CD4-positive, alpha-beta T cell (primary cell): ENCODE measurements at regions not wholly inside any gene's neighbourhood (a gene's known extent, or its start where the extent isn't known, plus 50 kb on each side); places are given as distances from the start of the nearest gene placed in this dataset.

ENCODE experiments used
- ATAC-seq: fragments of 200-7000 bp; cut with Tn5 transposase; one replicate; pipeline ENCODE4 v1.10.0; 2022; ENCODE audit warnings: mild to moderate bottlenecking; ENCODE audit not compliant: poor library complexity
- CTCF ChIA-PET: fragments of 350-600 bp; sonication (Branson Sonifier 250); formaldehyde crosslinking; loops from one replicate; lab custom pipeline; 2021; ENCODE audit warnings: antibody characterized with exemption, inconsistent platforms; lab: Charles Lee
- POLR2A ChIA-PET: fragments of 350-600 bp; sonication (Branson Sonifier 250); formaldehyde crosslinking; loops from one replicate; lab custom pipeline; 2021; ENCODE audit warnings: antibody characterized with exemption, inconsistent platforms; lab: Charles Lee
- DNase-seq, 14 experiments: peaks; one replicate each; pipeline ENCODE4 v3.0.0-alpha.2; 2013 to 2020; ENCODE audit warnings: mixed read lengths in 2 of 14
- H3K27ac ChIP-seq, 2 donors: one replicate each; pipeline versions ENCODE4 v1.5.1 to v1.7.0; 2013; ENCODE audit warnings: low read length in 2 of 2, low read depth in 1 of 2, mild to moderate bottlenecking in 1 of 2
- H3K27me3 ChIP-seq, 2 experiments: 1 replicate in 1 of 2; 2 replicates in 1 of 2; pipeline versions ENCODE4 v1.6.1 to v1.7.0; 2013; ENCODE audit warnings: low read length in 2 of 2, control low read depth in 1 of 2, mild to moderate bottlenecking in 1 of 2, moderate library complexity in 1 of 2; ENCODE audit not compliant: insufficient read depth in 2 of 2, control insufficient read depth in 1 of 2
- H3K36me3 ChIP-seq: one replicate; pipeline ENCODE4 v1.6.1; 2013; ENCODE audit warnings: low read length, control low read depth; ENCODE audit not compliant: insufficient read depth
- H3K4me1 ChIP-seq: one replicate; pipeline ENCODE4 v1.6.1; 2013; ENCODE audit warnings: low read length, control low read depth; ENCODE audit not compliant: insufficient read depth
- H3K4me3 ChIP-seq: one replicate; pipeline ENCODE4 v1.5.1; 2013; ENCODE audit warnings: mild to moderate bottlenecking, low read length, moderate library complexity
- H3K9me3 ChIP-seq, 2 experiments: 1 replicate in 1 of 2; 2 replicates in 1 of 2; pipeline versions ENCODE4 v1.6.1 to v1.7.0; 2013; ENCODE audit warnings: low read length in 2 of 2, mild to moderate bottlenecking in 2 of 2, control low read depth in 1 of 2, moderate library complexity in 1 of 2; ENCODE audit not compliant: control insufficient read depth in 1 of 2, insufficient read depth in 1 of 2
- H3K27ac Mint-ChIP-seq: one replicate; pipeline ENCODE4 v1.8.0; 2020; ENCODE audit warnings: mixed read lengths
- H3K27me3 Mint-ChIP-seq: one replicate; pipeline ENCODE4 v1.8.0; 2021; ENCODE audit warnings: mixed read lengths
- H3K36me3 Mint-ChIP-seq: one replicate; pipeline ENCODE4 v1.8.0; 2021; ENCODE audit warnings: low read depth, mixed read lengths
- H3K4me1 Mint-ChIP-seq: one replicate; pipeline ENCODE4 v1.8.0; 2021; ENCODE audit warnings: low read depth, mixed read lengths
- H3K4me3 Mint-ChIP-seq: one replicate; pipeline ENCODE4 v1.8.0; 2020; ENCODE audit warnings: mild to moderate bottlenecking, mixed read lengths
- H3K9me3 Mint-ChIP-seq: one replicate; pipeline ENCODE4 v1.8.0; 2020; ENCODE audit warnings: mixed read lengths
- intact Hi-C, 2 experiments: fragments of 100-400 bp; cut with DNase I in 1 of 2; cut with micrococcal nuclease in 1 of 2; formaldehyde crosslinking; loops; one replicate each; pipeline versions ENCODE4 v1.15.1 to v1.9.0; 2023 to 2025; cut with DNase I, micrococcal nuclease
- TF ChIP-seq, protein P1 (sequence below): fragments of 200-600 bp; IDR thresholded peaks from one replicate; pipeline ENCODE4 v1.8.0; 2022; ENCODE audit warnings: antibody characterized with exemption, mild to moderate bottlenecking

DNA sequence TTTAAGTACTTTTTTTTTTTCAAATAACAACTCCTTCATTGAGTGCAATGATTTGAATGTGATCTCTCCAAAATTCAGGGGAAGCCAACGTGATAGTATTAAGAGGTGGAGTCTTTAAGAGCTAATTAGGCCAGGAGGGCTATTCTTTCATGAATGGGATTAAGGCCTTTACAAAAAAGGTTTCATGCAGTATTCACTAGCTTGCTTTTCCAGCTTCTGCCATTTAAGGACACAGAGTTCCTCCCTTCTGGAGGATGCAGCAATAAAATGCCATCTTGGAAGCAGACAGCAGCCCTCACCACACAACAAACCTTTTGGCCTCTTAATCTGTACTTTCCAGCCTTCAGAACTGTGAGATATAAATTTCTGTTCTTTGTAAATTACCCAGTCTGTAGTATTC is 586.8 kb upstream of the LMO3 start:
- ATAC-seq (no peak), DNase-seq (no peak)
- Mint-ChIP-seq H3K9me3 (peaks cover 8% of the 10 kb centered on the region), H3K27me3 (no peaks in the 10 kb centered on the region), H3K27ac (no peak overlapping the region), H3K4me3 (no peak overlapping the region), H3K4me1 (no peaks in the 10 kb centered on the region), H3K36me3 (no peaks in the 10 kb centered on the region)
- CTCF ChIA-PET, result no interaction called here
- Histone ChIP-seq H3K36me3 (no peaks in the 10 kb centered on the region), H3K4me3 (no peak overlapping the region), H3K27me3 (no peaks in the 10 kb centered on the region), H3K27ac (no peak overlapping the region), H3K9me3 (no peaks in the 10 kb centered on the region), H3K4me1 (no peaks in the 10 kb centered on the region)
- TF ChIP-seq, protein P1, sequence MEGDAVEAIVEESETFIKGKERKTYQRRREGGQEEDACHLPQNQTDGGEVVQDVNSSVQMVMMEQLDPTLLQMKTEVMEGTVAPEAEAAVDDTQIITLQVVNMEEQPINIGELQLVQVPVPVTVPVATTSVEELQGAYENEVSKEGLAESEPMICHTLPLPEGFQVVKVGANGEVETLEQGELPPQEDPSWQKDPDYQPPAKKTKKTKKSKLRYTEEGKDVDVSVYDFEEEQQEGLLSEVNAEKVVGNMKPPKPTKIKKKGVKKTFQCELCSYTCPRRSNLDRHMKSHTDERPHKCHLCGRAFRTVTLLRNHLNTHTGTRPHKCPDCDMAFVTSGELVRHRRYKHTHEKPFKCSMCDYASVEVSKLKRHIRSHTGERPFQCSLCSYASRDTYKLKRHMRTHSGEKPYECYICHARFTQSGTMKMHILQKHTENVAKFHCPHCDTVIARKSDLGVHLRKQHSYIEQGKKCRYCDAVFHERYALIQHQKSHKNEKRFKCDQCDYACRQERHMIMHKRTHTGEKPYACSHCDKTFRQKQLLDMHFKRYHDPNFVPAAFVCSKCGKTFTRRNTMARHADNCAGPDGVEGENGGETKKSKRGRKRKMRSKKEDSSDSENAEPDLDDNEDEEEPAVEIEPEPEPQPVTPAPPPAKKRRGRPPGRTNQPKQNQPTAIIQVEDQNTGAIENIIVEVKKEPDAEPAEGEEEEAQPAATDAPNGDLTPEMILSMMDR, result no peak
- POLR2A ChIA-PET, result no interaction called here
- intact Hi-C loops, result no loop called here

DNA sequence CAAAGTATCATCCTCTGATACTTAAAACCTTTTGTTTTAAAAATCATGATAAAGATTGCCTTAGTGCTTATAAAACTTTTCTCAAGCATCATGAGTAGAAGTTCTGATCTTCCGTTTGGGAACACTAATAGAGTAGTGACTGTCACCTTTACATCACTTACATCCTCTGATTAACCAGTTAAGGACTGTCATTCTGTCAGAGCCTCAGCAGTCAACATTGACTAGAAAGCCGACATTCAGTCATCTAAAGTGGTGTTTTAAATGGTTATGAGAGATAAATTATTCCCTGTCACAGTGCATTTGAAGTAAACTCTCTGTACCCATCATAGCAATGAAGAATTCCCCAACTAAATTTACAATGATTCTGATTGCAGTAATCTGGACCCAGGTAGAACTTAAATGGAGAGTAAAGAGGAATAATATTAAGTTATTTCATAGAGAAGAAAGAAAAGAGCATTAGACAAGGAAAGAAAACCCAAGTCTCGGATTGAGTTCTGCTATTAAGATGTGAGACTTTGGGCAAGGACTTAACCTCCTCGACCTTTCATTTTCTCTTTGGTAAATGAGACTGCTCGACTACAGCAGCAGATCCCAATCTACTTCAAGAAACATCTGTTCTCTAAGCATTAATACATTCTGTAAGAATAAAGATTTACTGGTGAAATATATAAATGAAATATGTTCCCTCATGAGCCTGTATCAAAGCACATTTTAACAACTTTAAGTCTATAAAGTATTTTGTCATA is 563.9 kb upstream of the LMO3 start:
- Mint-ChIP-seq H3K4me1 (no peaks in the 10 kb centered on the region), H3K27ac (no peak overlapping the region), H3K27me3 (no peaks in the 10 kb centered on the region), H3K4me3 (no peak overlapping the region), H3K9me3 (peaks cover 9% of the 10 kb centered on the region), H3K36me3 (no peaks in the 10 kb centered on the region)
- ATAC-seq (no peak), DNase-seq (no peak)
- TF ChIP-seq, protein P1, result no peak
- Histone ChIP-seq H3K9me3 (no peaks in the 10 kb centered on the region), H3K27me3 (no peaks in the 10 kb centered on the region), H3K4me3 (no peak overlapping the region), H3K4me1 (no peaks in the 10 kb centered on the region), H3K27ac (no peak overlapping the region), H3K36me3 (no peaks in the 10 kb centered on the region)
- ChIA-PET POLR2A (no interaction called here), CTCF (no interaction called here)
- intact Hi-C loops, result no loop called here

DNA sequence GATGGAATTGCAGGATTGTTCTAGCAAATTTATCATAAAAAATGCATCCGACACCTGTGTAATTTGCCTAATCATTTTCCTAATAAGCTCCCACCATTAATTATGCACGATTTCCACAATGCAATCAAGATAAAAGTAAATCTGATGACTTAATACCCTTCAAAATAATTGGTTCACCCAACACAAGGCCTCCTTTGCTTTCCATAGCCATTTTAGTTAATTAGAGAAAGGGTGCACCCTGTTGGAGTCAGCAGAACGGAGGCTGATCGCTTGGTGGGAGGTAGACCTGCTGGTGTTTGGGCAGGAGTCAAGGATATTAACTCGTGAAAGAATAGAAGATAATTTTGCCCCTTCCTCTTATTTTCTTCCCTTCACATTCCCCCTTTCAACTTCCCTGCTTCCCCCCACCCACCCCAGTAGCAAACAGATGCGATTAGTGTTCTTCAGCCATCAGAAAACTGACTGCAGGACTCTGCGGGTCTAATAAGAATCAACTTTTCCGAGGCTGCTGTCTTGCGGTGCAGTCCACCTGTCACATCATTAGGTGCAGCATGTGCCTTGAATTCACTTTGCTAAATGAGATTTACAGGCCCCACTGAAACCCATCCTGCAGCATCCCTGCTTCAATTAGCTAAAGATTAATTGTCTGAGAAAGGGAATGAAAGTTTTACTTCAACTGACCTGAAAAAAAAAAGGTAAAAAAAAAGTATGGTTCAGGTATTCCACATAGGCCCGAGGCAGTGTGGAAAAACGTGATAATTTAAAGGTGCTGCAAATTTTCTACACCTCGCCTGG is 553.7 kb upstream of the LMO3 start:
- Histone ChIP-seq H3K9me3 (no peaks in the 10 kb centered on the region), H3K27ac (no peak overlapping the region), H3K4me1 (no peaks in the 10 kb centered on the region), H3K27me3 (no peaks in the 10 kb centered on the region), H3K4me3 (no peak overlapping the region), H3K36me3 (no peaks in the 10 kb centered on the region)
- POLR2A ChIA-PET, result no interaction called here
- Mint-ChIP-seq H3K27me3 (no peaks in the 10 kb centered on the region), H3K4me3 (no peak overlapping the region), H3K36me3 (no peaks in the 10 kb centered on the region), H3K9me3 (peaks cover 5% of the 10 kb centered on the region), H3K4me1 (no peaks in the 10 kb centered on the region), H3K27ac (no peak overlapping the region)
- DNase-seq (no peak), ATAC-seq (no peak)
- intact Hi-C loops, result no loop called here
- CTCF ChIA-PET, result no interaction called here
- TF ChIP-seq, protein P1, result no peak
